Neural cell (in vitro differentiated cells): ENCODE measurements at regions not wholly inside any gene's neighbourhood (a gene's known extent, or its start where the extent isn't known, plus 50 kb on each side); places are given as distances from the start of the nearest gene placed in this dataset.

Experiments
- CTCF ChIP-seq: fragments of 450-650 bp; IDR thresholded peaks from 2 replicates; pipeline ENCODE4 v1.5.1; 2014; ENCODE audit warnings: antibody characterized with exemption, mild to moderate bottlenecking, moderate library complexity; ENCODE audit not compliant: poor library complexity, severe bottlenecking
- EP300 ChIP-seq: fragments of 450-650 bp; conservative IDR thresholded peaks from 2 replicates; pipeline ENCODE4 v1.6.1; 2014; ENCODE audit warnings: antibody characterized with exemption, mild to moderate bottlenecking, moderate library complexity; ENCODE audit not compliant: poor library complexity, severe bottlenecking
- EZH2 ChIP-seq: fragments of 200-600, 300-800 bp; shearing (Covaris generic), sonication (generic); IDR thresholded peaks from 2 replicates; pipeline ENCODE4 v1.6.1; 2014; ENCODE audit warnings: antibody characterized with exemption, low read length, borderline replicate concordance, mild to moderate bottlenecking; ENCODE audit not compliant: insufficient read depth, poor library complexity, severe bottlenecking
- MXI1 ChIP-seq: fragments of 450-650 bp; conservative IDR thresholded peaks from 2 replicates; pipeline ENCODE4 v1.6.1; 2014; ENCODE audit warnings: antibody characterized with exemption, mild to moderate bottlenecking; ENCODE audit not compliant: poor library complexity, severe bottlenecking
- POLR2AphosphoS5 ChIP-seq: IDR thresholded peaks from 2 replicates; pipeline ENCODE4 v1.6.1; 2012
- REST ChIP-seq: IDR thresholded peaks from 2 replicates; pipeline ENCODE4 v1.6.1; 2012; ENCODE audit warnings: borderline replicate concordance
- SMC3 ChIP-seq: fragments of 450-650 bp; conservative IDR thresholded peaks from 2 replicates; pipeline ENCODE4 v1.6.1; 2014; ENCODE audit warnings: antibody characterized with exemption, mild to moderate bottlenecking, moderate library complexity; ENCODE audit not compliant: poor library complexity
- TAF1 ChIP-seq: IDR thresholded peaks from 2 replicates; pipeline ENCODE4 v1.6.1; 2012; ENCODE audit warnings: low read depth

DNA sequence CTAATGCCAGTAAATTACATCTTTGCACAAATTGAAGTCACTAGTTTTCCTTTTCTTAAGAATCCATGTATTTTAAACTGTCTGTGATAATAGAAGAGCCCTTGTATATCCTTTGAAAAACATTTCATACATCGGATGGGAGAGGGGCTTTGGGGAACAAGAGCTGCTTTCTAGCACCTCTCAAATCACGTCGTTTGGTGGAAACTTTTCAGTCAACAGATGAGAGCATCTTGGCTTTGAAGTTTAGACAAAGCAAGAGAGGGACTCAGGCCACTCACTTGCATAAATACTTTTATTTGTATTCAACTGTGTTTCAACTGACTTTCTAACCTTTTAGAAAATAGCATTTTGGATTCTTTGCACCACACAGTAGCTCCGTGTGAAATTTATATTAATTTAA is 502.3 kb upstream of the IMPG1 start:
- TF ChIP-seq REST, result no peak
- no peak for TF ChIP-seq EZH2
- TF ChIP-seq CTCF, result no peak
- TF ChIP-seq SMC3, result no peak
- TF ChIP-seq MXI1, result no peak
- no peak for TF ChIP-seq POLR2AphosphoS5
- no peak for TF ChIP-seq TAF1
- no peak for TF ChIP-seq EP300
